HG02938 (cell line): ENCODE measurements at regions not wholly inside any gene's neighbourhood (a gene's known extent, or its start where the extent isn't known, plus 50 kb on each side); places are given as distances from the start of the nearest gene placed in this dataset.

Experiments
- ATAC-seq: cut with Tn5 transposase; IDR thresholded peaks from one replicate; pipeline ENCODE4 v1.9.1; 2021; ENCODE audit warnings: mild to moderate bottlenecking, moderate library complexity; ENCODE audit not compliant: unreplicated experiment

GRCh38 chr2:15074319-15074718 lies 441.8 kb downstream of the LRATD1 start:
- ATAC-seq: no peak

GRCh38 chr2:15074751-15075700 lies 442.5 kb downstream of the LRATD1 start:
- ATAC-seq: no peak

- ATAC-seq: no peak
Observed at GRCh38 chr2:15076668-15077067, 444.2 kb downstream of the LRATD1 start.

- no peak for ATAC-seq
Observed at GRCh38 chr2:15081356-15081755, 448.8 kb downstream of the LRATD1 start.

GRCh38 chr2:15082105-15083058 lies 449.9 kb downstream of the LRATD1 start:
- no peak for ATAC-seq

- ATAC-seq: no peak
Observed at GRCh38 chr2:15084826-15085489, 452.4 kb downstream of the LRATD1 start.

- ATAC-seq: no peak
Observed at GRCh38 chr2:15092181-15092580, 459.7 kb downstream of the LRATD1 start.

GRCh38 chr2:15092691-15093090 lies 460.2 kb downstream of the LRATD1 start:
- no peak for ATAC-seq

- no peak for ATAC-seq
Observed at GRCh38 chr2:15094161-15094560, 461.6 kb downstream of the LRATD1 start.

GRCh38 chr2:15096873-15097272 lies 464.3 kb downstream of the NBAS start:
- no peak for ATAC-seq

GRCh38 chr2:15107137-15107536 lies 454.0 kb downstream of the NBAS start:
- no peak for ATAC-seq

GRCh38 chr2:15111718-15112117 lies 449.4 kb downstream of the NBAS start:
- ATAC-seq: no peak

- ATAC-seq: no peak
Observed at GRCh38 chr2:15112216-15112615, 448.9 kb downstream of the NBAS start.

- no peak for ATAC-seq
Observed at GRCh38 chr2:15115776-15116175, 445.4 kb downstream of the NBAS start.

- no peak for ATAC-seq
Observed at GRCh38 chr2:15116830-15117229, 444.3 kb downstream of the NBAS start.
